Neural progenitor cell (in vitro differentiated cells): ENCODE measurements at regions not wholly inside any gene's neighbourhood (a gene's known extent, or its start where the extent isn't known, plus 50 kb on each side); places are given as distances from the start of the nearest gene placed in this dataset.

ENCODE experiments used
- DNase-seq: peaks from one replicate; pipeline ENCODE4 v3.0.0-alpha.2; 2016; ENCODE audit warnings: low spot score
- H2AFZ ChIP-seq: fragments of 200-600 bp; sonication (generic); replicated peaks from 2 replicates; pipeline ENCODE4 v1.6.1; 2016; ENCODE audit warnings: antibody characterized with exemption
- H3F3A ChIP-seq: fragments of 200-600 bp; sonication (generic); 2 replicates; pipeline ENCODE4 v1.6.1; 2016; ENCODE audit warnings: antibody characterized with exemption, low read depth
- H3K27ac ChIP-seq: fragments of 200-600 bp; sonication (generic); 2 replicates; pipeline ENCODE4 v1.5.1; 2016; ENCODE audit warnings: mild to moderate bottlenecking
- H3K27me3 ChIP-seq: fragments of 200-600 bp; sonication (generic); 2 replicates; pipeline ENCODE4 v1.6.1; 2016; ENCODE audit warnings: mild to moderate bottlenecking, moderate library complexity
- H3K36me3 ChIP-seq: fragments of 200-600 bp; sonication (generic); 2 replicates; pipeline ENCODE4 v1.5.1; 2016
- H3K4me1 ChIP-seq: fragments of 200-600 bp; sonication (generic); 2 replicates; pipeline ENCODE4 v1.6.1; 2016; ENCODE audit warnings: mixed run types
- H3K4me2 ChIP-seq: fragments of 200-600 bp; sonication (generic); 2 replicates; pipeline ENCODE4 v1.6.1; 2016
- H3K4me3 ChIP-seq: fragments of 200-600 bp; sonication (generic); 2 replicates; pipeline ENCODE4 v1.5.1; 2016
- H3K79me2 ChIP-seq: fragments of 200-600 bp; sonication (generic); 2 replicates; pipeline ENCODE4 v1.6.1; 2016; ENCODE audit warnings: low read depth
- H3K9ac ChIP-seq: fragments of 200-600 bp; sonication (generic); 2 replicates; pipeline ENCODE4 v1.6.1; 2016
- H3K9me3 ChIP-seq: fragments of 200-600 bp; sonication (generic); 2 replicates; pipeline ENCODE4 v1.5.1; 2016; ENCODE audit warnings: low read depth
- H4K20me1 ChIP-seq: fragments of 200-600 bp; sonication (generic); 2 replicates; pipeline ENCODE4 v1.6.1; 2016; ENCODE audit warnings: low read depth
- H3K27ac Mint-ChIP-seq: 3 replicates; pipeline ENCODE4 v1.8.0; 2021; ENCODE audit warnings: mixed read lengths
- H3K27me3 Mint-ChIP-seq: 2 replicates; pipeline ENCODE4 v1.8.0; 2022; ENCODE audit warnings: low read depth, mild to moderate bottlenecking, inconsistent platforms, moderate library complexity, mixed read lengths; ENCODE audit not compliant: insufficient read depth
- H3K36me3 Mint-ChIP-seq: 3 replicates; pipeline ENCODE4 v1.8.0; 2021; ENCODE audit warnings: mixed read lengths
- H3K4me1 Mint-ChIP-seq: 3 replicates; pipeline ENCODE4 v1.8.0; 2021; ENCODE audit warnings: mixed read lengths
- H3K4me3 Mint-ChIP-seq: 3 replicates; pipeline ENCODE4 v1.8.0; 2021; ENCODE audit warnings: mild to moderate bottlenecking, moderate library complexity, mixed read lengths
- H3K9me3 Mint-ChIP-seq: 3 replicates; pipeline ENCODE4 v1.8.0; 2020; ENCODE audit warnings: mixed read lengths
- EZH2 ChIP-seq: fragments of 200-600 bp; sonication (generic); IDR thresholded peaks from 2 replicates; pipeline ENCODE4 v1.6.1; 2017; ENCODE audit warnings: antibody characterized with exemption, mild to moderate bottlenecking, moderate library complexity
- EZH2phosphoT487 ChIP-seq: fragments of 200-600 bp; sonication (generic); IDR thresholded peaks from 2 replicates; pipeline ENCODE4 v1.6.1; 2017; ENCODE audit warnings: antibody characterized with exemption
- TF ChIP-seq, protein P1 (sequence below): fragments of 200-600 bp; sonication (generic); IDR thresholded peaks from 2 replicates; pipeline ENCODE4 v1.5.1; 2017; ENCODE audit warnings: antibody characterized with exemption, mild to moderate bottlenecking

- no peak overlapping the region for H2AFZ ChIP-seq
- H3K27me3 Mint-ChIP-seq = peaks cover 30% of the 10 kb centered on the region
These were observed 200.9 kb upstream of the C14orf180 start for GRCh38 chr14:104378698-104379113.

DNA sequence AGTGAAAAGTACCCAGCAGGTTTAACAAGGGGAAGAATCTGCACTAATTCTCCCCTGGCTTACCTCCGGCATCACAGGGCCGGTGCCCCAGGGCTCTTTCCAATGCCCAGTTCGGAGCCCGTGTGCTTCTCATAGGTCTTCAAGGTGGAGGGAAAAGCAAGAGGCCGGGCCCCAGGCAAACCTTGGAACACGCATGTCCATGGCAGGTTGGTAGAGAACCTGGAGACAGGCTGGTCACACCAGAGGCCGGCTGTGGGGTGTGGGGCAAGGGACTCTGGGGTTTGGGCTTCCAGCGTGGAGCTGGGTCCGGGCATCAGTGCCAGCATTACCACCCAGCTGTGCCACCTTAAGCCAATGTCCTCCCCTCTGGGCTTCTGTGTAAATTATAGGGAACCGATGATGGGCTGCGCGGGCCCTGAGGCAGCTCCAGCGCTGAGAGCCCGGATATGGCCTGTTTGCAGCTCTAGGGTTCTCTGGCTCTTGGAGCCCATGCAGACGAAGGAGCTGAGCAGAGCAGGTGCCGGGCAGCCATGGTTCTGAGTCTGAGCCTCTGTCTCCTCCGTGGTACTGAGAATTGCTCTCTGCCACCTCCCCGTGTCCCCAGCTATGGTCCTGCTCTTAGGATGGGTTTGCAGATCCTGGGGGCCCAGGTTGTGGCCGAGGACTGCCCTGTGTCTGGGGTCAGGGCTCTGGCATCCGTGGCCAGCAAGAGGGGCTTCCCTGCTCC is 197.0 kb upstream of the C14orf180 start:
- H3K36me3 Mint-ChIP-seq = peaks cover 2% of the 10 kb centered on the region
- no peaks in the 10 kb centered on the region for H3K79me2 ChIP-seq
- H3K4me3 Mint-ChIP-seq = no peak overlapping the region
- DNase-seq = no peak
- no peak overlapping the region for H3K4me2 ChIP-seq
- no peaks in the 10 kb centered on the region for H4K20me1 ChIP-seq
- no peaks in the 10 kb centered on the region for H3K9me3 ChIP-seq
- H3K27ac Mint-ChIP-seq = no peak overlapping the region
- no peaks in the 10 kb centered on the region for H3F3A ChIP-seq
- no peak overlapping the region for H3K27ac ChIP-seq
- no peak overlapping the region for H3K4me3 ChIP-seq
- no peaks in the 10 kb centered on the region for H3K36me3 ChIP-seq
- H3K9ac ChIP-seq = no peak overlapping the region
- peaks cover 24% of the 10 kb centered on the region for H3K9me3 Mint-ChIP-seq
- peaks cover 28% of the 10 kb centered on the region for H3K4me1 ChIP-seq
- peaks cover 28% of the 10 kb centered on the region for H3K27me3 Mint-ChIP-seq
- no peak overlapping the region for H2AFZ ChIP-seq
- TF ChIP-seq EZH2phosphoT487 (no peak), EZH2 (no peak)
- TF ChIP-seq, protein P1, sequence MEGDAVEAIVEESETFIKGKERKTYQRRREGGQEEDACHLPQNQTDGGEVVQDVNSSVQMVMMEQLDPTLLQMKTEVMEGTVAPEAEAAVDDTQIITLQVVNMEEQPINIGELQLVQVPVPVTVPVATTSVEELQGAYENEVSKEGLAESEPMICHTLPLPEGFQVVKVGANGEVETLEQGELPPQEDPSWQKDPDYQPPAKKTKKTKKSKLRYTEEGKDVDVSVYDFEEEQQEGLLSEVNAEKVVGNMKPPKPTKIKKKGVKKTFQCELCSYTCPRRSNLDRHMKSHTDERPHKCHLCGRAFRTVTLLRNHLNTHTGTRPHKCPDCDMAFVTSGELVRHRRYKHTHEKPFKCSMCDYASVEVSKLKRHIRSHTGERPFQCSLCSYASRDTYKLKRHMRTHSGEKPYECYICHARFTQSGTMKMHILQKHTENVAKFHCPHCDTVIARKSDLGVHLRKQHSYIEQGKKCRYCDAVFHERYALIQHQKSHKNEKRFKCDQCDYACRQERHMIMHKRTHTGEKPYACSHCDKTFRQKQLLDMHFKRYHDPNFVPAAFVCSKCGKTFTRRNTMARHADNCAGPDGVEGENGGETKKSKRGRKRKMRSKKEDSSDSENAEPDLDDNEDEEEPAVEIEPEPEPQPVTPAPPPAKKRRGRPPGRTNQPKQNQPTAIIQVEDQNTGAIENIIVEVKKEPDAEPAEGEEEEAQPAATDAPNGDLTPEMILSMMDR = no peak
- peaks cover 57% of the 10 kb centered on the region for H3K4me1 Mint-ChIP-seq
- H3K27me3 ChIP-seq = no peaks in the 10 kb centered on the region

More at GRCh38 chr14:104378698-104379113, 200.9 kb upstream of the C14orf180 start:
- peaks cover 34% of the 10 kb centered on the region for H3K4me1 Mint-ChIP-seq
- H3K36me3 Mint-ChIP-seq = peaks cover 2% of the 10 kb centered on the region
- Histone ChIP-seq H3K4me1 (peaks cover 10% of the 10 kb centered on the region), H3K36me3 (no peaks in the 10 kb centered on the region), H3F3A (no peaks in the 10 kb centered on the region), H3K9ac (no peak overlapping the region), H3K9me3 (no peaks in the 10 kb centered on the region), H4K20me1 (no peaks in the 10 kb centered on the region), H3K4me3 (no peak overlapping the region), H3K27ac (no peak overlapping the region), H3K79me2 (no peaks in the 10 kb centered on the region), H3K4me2 (no peak overlapping the region), H3K27me3 (no peaks in the 10 kb centered on the region)
- H3K27ac Mint-ChIP-seq = no peak overlapping the region
- peaks cover 24% of the 10 kb centered on the region for H3K9me3 Mint-ChIP-seq
- TF ChIP-seq EZH2phosphoT487 (no peak), EZH2 (no peak)
- TF ChIP-seq, protein P1 = no peak
- DNase-seq = peak; percentile 23
- H3K4me3 Mint-ChIP-seq = no peak overlapping the region

DNA sequence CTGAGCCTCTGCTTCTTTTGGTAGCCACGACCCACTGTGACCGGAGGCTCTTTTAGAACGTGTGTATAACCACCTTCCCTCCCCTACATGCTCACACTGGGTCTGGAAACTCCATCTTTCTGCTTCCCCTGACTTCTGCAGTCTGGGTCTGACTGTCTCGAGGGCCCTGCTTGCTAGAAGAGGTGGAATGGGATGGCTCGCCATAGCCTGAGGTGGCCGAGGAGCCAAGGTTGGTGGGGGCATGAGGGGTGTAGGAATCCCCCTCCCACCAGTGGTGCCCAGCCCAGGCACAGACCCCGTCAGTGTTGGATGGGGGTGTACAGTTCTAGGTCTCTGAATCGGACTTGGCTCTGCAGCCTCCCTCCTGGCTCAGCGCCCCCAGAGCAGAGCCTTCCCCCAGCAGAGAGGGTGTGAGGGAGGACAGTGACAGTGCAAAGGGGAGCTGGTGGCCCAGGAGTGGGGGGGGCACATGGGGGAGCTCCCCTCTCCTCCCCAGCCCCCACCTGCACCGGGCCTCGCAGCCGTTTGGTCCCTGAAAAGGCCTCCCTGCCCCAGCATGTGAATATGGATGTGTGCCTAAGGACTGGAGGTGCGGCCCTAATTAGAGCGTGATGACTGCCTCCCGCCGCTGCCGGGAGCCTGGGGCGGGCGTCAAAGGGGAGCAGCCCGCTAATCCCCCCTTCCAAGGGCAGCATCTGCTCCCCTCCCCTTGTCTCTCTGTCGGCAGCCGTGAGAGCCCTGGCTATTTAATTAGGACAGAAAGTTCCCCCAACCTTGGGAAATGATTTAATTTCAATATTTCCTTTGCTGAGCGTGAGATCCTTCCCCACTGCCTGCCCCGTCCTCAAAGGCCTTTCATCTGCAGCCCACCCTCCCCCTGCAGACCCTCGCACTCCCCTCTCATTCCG is 196.2 kb upstream of the C14orf180 start:
- Histone ChIP-seq H3K36me3 (no peaks in the 10 kb centered on the region), H3K27ac (no peak overlapping the region), H3K4me2 (peak overlapping the region; percentile 43), H3K79me2 (no peaks in the 10 kb centered on the region), H2AFZ (no peak overlapping the region), H3F3A (no peaks in the 10 kb centered on the region), H3K4me3 (no peak overlapping the region), H3K4me1 (peaks cover 28% of the 10 kb centered on the region), H4K20me1 (no peaks in the 10 kb centered on the region), H3K9me3 (no peaks in the 10 kb centered on the region), H3K27me3 (no peaks in the 10 kb centered on the region), H3K9ac (no peak overlapping the region)
- Mint-ChIP-seq H3K9me3 (peaks cover 24% of the 10 kb centered on the region), H3K4me3 (peak overlapping the region; percentile 62), H3K27me3 (peaks cover 28% of the 10 kb centered on the region), H3K36me3 (peaks cover 2% of the 10 kb centered on the region), H3K27ac (peak overlapping the region; percentile 86), H3K4me1 (peaks cover 50% of the 10 kb centered on the region)
- peak; percentile 81 for DNase-seq
- TF ChIP-seq, protein P1 = no peak
- TF ChIP-seq EZH2phosphoT487 (no peak), EZH2 (no peak)
